WTC11 (cell line): ENCODE measurements at regions not wholly inside any gene's neighbourhood (a gene's known extent, or its start where the extent isn't known, plus 50 kb on each side); places are given as distances from the start of the nearest gene placed in this dataset.

Source experiments
- ATAC-seq: fragments of 200-7000 bp; cut with Tn5 transposase; 2 replicates; pipeline ENCODE4 v1.10.0; 2021; ENCODE audit warnings: mild to moderate bottlenecking, moderate library complexity
- CTCF ChIA-PET: fragments of 300-600 bp; sonication (Branson Sonifier 250); formaldehyde crosslinking; loops from one replicate; lab custom pipeline; 2021; ENCODE audit warnings: antibody characterized with exemption; lab: Charles Lee
- POLR2A ChIA-PET: fragments of 350-600 bp; sonication (Branson Sonifier 250); formaldehyde crosslinking; loops from one replicate; lab custom pipeline; 2021; ENCODE audit warnings: antibody characterized with exemption; lab: Charles Lee
- DNase-seq: peaks from one replicate; pipeline ENCODE4 v3.0.0; 2021; ENCODE audit warnings: low spot score
- H3K27ac Mint-ChIP-seq: 2 replicates; pipeline ENCODE4 v1.8.0; 2021; ENCODE audit warnings: mixed read lengths
- H3K27me3 Mint-ChIP-seq: 2 replicates; pipeline ENCODE4 v1.8.0; 2021; ENCODE audit warnings: low read depth, mild to moderate bottlenecking, moderate library complexity, mixed read lengths
- H3K36me3 Mint-ChIP-seq: 2 replicates; pipeline ENCODE4 v1.8.0; 2021; ENCODE audit warnings: mixed read lengths
- H3K4me1 Mint-ChIP-seq: 2 replicates; pipeline ENCODE4 v1.8.0; 2022; ENCODE audit warnings: mixed read lengths
- H3K4me3 Mint-ChIP-seq: 2 replicates; pipeline ENCODE4 v1.8.0; 2021; ENCODE audit warnings: mild to moderate bottlenecking, moderate library complexity, mixed read lengths
- H3K9me3 Mint-ChIP-seq: 2 replicates; pipeline ENCODE4 v1.8.0; 2021; ENCODE audit warnings: mixed read lengths
- ARID4B ChIP-seq: sonication (generic); formaldehyde crosslinking; IDR thresholded peaks from 2 replicates; pipeline ENCODE4 v1.8.0; 2023; ENCODE audit warnings: missing genetic modification reagents, mild to moderate bottlenecking, borderline replicate concordance
- FOXJ3 ChIP-seq: sonication (generic); formaldehyde crosslinking; IDR thresholded peaks from 2 replicates; pipeline ENCODE4 v1.9.0; 2021; ENCODE audit warnings: missing genetic modification reagents, mild to moderate bottlenecking, borderline replicate concordance
- IRF2 ChIP-seq: sonication (generic); formaldehyde crosslinking; IDR thresholded peaks from 2 replicates; pipeline ENCODE4 v1.8.0; 2022; ENCODE audit warnings: low read depth, missing genetic modification reagents, borderline replicate concordance
- NFATC4 ChIP-seq: fragments of 250-450 bp; sonication (Bioruptor Pico); IDR thresholded peaks from 2 replicates; pipeline ENCODE4 v1.9.0; 2021; ENCODE audit warnings: mild to moderate bottlenecking
- NFE2L1 ChIP-seq: sonication (generic); formaldehyde crosslinking; IDR thresholded peaks from 2 replicates; pipeline ENCODE4 v1.8.1; 2023; ENCODE audit warnings: missing genetic modification reagents
- NFYB ChIP-seq: sonication (generic); formaldehyde crosslinking; conservative IDR thresholded peaks from 2 replicates; pipeline ENCODE4 v1.8.0; 2022; ENCODE audit warnings: low read depth, missing genetic modification reagents
- TEAD1 ChIP-seq: sonication (generic); formaldehyde crosslinking; IDR thresholded peaks from 2 replicates; pipeline ENCODE4 v1.8.0; 2022; ENCODE audit warnings: mild to moderate bottlenecking, missing genetic modification reagents
- USF1 ChIP-seq: sonication (generic); formaldehyde crosslinking; IDR thresholded peaks from 2 replicates; pipeline ENCODE4 v1.8.0; 2022; ENCODE audit warnings: mild to moderate bottlenecking, missing genetic modification reagents
- USF2 ChIP-seq: sonication (generic); formaldehyde crosslinking; IDR thresholded peaks from 2 replicates; pipeline ENCODE4 v1.8.1; 2023; ENCODE audit warnings: mild to moderate bottlenecking, missing genetic modification reagents, moderate library complexity
- ZBTB43 ChIP-seq: sonication (generic); formaldehyde crosslinking; IDR thresholded peaks from 2 replicates; pipeline ENCODE4 v1.8.1; 2023; ENCODE audit warnings: mild to moderate bottlenecking, missing genetic modification reagents
- ZNF281 ChIP-seq: sonication (generic); formaldehyde crosslinking; IDR thresholded peaks from 2 replicates; pipeline ENCODE4 v1.8.0; 2023; ENCODE audit warnings: mild to moderate bottlenecking, missing genetic modification reagents
- ZNF317 ChIP-seq: sonication (generic); formaldehyde crosslinking; IDR thresholded peaks from 2 replicates; pipeline ENCODE4 v1.8.1; 2023; ENCODE audit warnings: low read depth, mild to moderate bottlenecking, moderate library complexity, missing genetic modification reagents, borderline replicate concordance
- ZNF416 ChIP-seq: fragments of 250-450 bp; sonication (Bioruptor Pico); IDR thresholded peaks from 2 replicates; pipeline ENCODE4 v1.9.0; 2021; ENCODE audit warnings: mild to moderate bottlenecking, inconsistent platforms
- ZNF512 ChIP-seq: sonication (generic); formaldehyde crosslinking; IDR thresholded peaks from 2 replicates; pipeline ENCODE4 v1.8.1; 2022; ENCODE audit warnings: missing genetic modification reagents, borderline replicate concordance
- ZNF532 ChIP-seq: fragments of 250-450 bp; sonication (Bioruptor Pico); IDR thresholded peaks from 2 replicates; pipeline ENCODE4 v1.9.0; 2021; ENCODE audit warnings: mild to moderate bottlenecking, borderline replicate concordance
- ZNF671 ChIP-seq: fragments of 250-450 bp; sonication (Bioruptor Pico); IDR thresholded peaks from 2 replicates; pipeline ENCODE4 v1.8.0; 2021; ENCODE audit warnings: mild to moderate bottlenecking

- DNase-seq (no peak), ATAC-seq (no peak)
- ChIA-PET POLR2A (no interaction called here), CTCF (no interaction called here)
- Mint-ChIP-seq H3K4me1 (peaks cover 7% of the 10 kb centered on the region; the same call in 1 of the 2 replicates), H3K9me3 (peaks cover 51% of the 10 kb centered on the region), H3K27me3 (no peaks in the 10 kb centered on the region), H3K36me3 (peaks cover 11% of the 10 kb centered on the region), H3K27ac (no peak overlapping the region), H3K4me3 (no peak overlapping the region)
- TF ChIP-seq ZBTB43 (CRISPR knock-in tag) (no peak), IRF2 (no peak), TEAD1 (no peak), USF2 (CRISPR knock-in tag) (no peak), ARID4B (CRISPR knock-in tag) (no peak), NFATC4 (CRISPR knock-in tag) (no peak), ZNF532 (no peak), ZNF671 (CRISPR knock-in tag) (no peak), ZNF281 (CRISPR knock-in tag) (no peak), FOXJ3 (CRISPR knock-in tag) (no peak), NFYB (CRISPR knock-in tag) (no peak), USF1 (CRISPR knock-in tag) (no peak), ZNF512 (CRISPR knock-in tag) (no peak), ZNF416 (CRISPR knock-in tag) (no peak), ZNF317 (no peak), NFE2L1 (no peak)
Observed at GRCh38 chr6:19918436-19918835, 81.3 kb downstream of the ID4 start.
